Dedifferentiated amniotic fluid mesenchymal stem cell (primary cell): ENCODE measurements at regions not wholly inside any gene's neighbourhood (a gene's known extent, or its start where the extent isn't known, plus 50 kb on each side); places are given as distances from the start of the nearest gene placed in this dataset.

Experiments used
- DNase-seq: peaks from one replicate; pipeline ENCODE4 v3.0.0-alpha.2; 2016; ENCODE audit errors: extremely low spot score

DNA sequence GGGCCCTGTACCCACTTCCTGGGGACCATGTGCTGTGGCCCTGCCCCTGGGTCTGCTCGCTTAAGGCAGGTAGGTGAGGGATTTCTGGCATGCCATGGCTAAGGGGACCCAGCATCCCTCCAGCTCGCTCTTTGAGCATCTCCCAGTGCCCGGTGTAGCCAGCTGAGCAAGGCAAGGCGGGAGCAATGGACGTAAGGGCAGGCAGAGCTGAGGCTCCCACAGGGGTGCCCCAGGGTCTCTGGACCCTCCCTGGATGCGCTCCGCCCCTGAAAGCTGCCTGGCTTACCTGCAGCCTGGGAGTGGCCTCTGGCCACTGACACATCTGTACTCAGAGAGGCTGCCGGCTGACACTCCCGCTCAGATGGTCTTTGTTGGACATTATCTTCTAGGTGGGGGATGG, 189.9 kb downstream of the IRF8 start:
- DNase-seq = no peak

DNA sequence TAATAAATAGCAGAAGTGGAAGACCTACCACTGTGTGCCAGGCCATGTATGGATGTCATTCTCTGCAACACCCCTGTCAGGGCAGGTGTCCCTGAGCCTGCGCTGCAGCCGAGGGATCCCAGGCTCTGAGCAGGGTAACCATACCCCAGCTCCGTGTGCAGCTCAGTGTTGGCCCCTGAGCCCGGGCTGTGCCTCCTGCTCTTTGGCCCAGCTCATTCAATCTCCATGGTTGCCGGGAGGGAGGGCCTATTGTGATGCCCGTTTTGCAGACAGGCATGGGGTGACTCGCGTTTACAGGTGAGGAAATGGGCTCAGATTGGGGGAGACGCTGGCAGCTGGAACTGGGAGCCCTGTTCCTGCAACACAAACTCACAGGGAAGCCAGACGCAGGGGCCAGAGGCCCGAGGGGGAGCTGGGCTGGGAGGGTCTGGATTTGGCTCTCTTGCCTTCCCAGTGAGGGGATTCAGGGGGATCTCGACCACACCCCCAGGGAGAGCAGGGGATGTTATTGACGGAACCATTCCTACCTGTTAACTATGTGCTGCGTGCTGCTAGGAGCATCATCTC, 190.5 kb downstream of the IRF8 start:
- no peak for DNase-seq

GRCh38 chr16:86089991-86090390, 191.0 kb downstream of the IRF8 start:
- DNase-seq = no peak

- no peak for DNase-seq
Observed at GRCh38 chr16:86090461-86091170, 191.7 kb downstream of the IRF8 start.

DNA sequence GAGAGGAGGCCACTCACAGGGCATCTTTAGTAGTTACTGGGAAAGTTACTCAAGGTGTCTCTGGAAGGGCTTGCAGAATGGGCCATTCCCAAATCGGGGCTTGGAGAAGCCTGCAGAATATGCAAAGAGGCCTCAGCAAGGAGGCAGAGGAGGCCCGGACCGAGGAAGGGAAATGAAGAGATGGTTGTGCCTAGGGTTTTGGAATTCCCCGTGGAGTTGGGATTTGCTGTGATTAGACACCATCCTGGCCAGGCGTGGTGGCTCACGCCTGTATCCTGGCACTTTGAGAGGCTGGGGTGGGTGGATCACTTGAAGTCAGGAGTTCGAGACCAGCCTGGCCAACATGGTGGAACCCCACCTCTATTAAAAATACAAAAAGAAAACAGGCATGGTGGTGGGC, 193.0 kb downstream of the IRF8 start:
- DNase-seq = no peak

- no peak for DNase-seq
Observed at GRCh38 chr16:86092586-86093480, 193.9 kb downstream of the IRF8 start.

- no peak for DNase-seq
Observed at GRCh38 chr16:86093801-86094750, 195.1 kb downstream of the IRF8 start.

- no peak for DNase-seq
Observed at GRCh38 chr16:86095131-86095752, 196.3 kb downstream of the IRF8 start.

DNA sequence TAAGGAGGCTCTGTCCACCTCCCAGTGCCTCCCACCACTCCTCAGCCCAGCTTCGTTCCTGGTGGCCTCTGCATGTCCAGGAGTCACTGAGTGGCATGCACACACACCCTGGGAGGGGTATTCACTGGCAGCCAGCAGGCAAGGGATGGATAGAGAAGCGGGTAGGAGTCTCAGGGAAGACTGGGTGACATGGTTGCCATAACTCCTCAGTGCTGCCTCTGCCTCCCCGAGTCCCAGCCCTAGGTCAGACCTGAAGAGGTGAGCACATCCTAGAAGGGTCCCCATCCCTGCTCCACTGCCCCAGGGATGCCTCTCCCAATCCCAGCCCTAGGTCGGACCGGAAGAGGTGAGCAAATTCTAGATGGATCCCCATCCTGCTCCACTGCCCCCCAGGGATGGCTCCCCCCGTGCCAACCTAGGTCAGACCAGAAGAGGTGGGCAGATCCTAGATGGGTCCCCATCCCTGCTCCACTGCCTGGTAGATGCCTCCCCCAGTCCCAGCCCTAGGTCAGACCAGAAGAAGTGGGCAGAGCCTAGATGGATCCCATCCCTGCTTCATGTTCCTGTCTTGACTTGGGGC, 197.0 kb downstream of the IRF8 start:
- no peak for DNase-seq

DNA sequence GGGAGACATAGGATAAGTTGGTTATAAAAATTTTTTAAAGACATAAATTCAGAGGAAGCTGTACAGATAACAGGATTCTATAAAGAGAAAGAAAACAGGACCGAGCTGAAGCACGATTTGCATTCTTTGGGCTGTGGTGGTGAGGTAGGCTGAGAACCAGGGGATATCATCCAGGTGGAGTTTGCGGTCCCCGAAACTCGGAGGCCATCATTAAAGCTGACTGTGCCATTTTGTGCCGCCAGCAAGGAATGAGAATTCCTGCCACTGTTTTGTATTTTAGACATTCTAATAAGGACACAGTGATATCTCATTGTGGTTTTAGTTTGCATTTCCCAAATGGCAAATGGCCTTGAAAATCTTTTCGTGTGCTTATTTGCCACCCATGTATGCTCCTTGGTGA, 197.9 kb downstream of the IRF8 start:
- DNase-seq = no peak

- no peak for DNase-seq
Observed at GRCh38 chr16:86099326-86099725, 200.4 kb downstream of the IRF8 start.

DNA sequence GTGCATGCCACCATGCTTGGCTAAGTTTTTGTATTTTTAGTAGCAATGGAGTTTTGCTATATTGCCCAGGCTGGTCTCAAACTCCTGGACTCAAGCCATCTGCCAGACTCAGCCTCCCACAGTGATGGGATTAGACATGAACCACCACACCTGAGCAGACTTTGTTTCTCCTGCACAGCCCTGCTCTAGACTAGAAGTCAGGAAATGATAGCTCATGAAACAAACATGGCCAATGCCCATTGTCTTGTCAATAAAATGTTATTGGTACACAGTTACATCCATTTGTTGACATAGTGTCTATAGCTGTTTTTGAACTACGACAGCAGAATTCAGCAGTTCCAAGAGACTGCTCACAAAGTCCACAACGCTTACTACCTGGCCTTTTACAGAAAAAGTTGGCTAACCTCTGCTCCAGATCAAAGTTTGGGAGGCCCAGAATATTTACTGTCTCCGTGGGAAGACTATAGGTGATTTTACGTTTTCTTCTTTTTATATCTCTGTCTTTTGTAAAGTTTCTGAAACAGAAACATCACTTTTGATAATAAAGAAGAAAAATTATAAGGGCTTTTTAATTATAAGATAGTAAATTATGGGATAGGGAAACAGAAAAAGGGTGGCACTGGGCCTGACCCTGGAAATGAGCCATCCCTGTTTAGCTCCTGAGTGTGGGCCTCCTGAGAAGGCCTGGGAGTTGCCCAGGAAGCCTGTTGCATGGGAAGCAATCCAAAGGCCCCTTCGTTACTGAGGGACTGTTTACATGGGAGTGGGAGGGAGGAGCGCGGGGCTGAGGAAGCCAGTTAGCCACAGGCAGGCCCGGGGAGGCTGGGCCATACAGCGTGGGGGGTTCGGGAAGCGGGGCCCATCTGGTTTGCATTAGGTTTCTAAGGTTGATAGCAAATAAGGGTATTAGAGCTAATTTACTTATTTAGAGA, 201.5 kb downstream of the IRF8 start:
- no peak for DNase-seq

DNA sequence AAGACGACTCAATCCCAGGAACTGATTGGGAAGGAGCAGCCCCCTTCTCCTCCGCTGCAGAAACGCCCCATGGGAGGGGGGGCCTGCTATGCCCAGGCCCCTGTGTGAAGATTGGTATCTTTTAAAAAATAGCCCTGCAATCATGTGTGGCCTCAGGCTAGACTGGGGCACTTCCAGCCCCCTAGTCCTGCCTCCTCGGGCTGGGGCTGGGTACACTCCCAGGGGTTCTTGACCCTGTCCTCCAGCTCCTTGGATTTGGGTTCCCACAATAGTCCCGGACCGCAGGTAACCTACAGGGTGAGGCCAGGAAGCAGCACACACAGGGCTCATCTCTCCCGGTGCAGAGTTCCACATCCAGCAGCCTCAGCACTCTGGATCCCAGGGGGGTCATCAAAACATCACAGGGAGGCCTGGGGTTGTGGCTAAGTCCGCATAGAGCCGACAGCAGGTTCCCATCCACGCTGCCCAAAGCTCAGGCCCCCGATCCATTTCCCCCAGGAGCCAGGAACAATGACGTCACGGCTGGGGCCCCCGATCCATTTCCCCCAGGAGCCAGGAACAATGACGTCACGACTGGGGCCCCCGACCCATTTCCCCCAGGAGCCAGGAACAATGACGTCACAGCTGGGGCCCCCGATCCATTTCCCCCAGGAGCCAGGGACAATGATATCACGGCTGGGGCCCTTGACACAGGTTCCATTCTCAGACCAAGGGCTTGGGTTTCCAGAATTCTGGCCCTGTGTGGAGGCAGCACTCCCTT, 202.4 kb downstream of the IRF8 start:
- DNase-seq = no peak

GRCh38 chr16:86101897-86102157, 202.9 kb downstream of the IRF8 start:
- no peak for DNase-seq

DNA sequence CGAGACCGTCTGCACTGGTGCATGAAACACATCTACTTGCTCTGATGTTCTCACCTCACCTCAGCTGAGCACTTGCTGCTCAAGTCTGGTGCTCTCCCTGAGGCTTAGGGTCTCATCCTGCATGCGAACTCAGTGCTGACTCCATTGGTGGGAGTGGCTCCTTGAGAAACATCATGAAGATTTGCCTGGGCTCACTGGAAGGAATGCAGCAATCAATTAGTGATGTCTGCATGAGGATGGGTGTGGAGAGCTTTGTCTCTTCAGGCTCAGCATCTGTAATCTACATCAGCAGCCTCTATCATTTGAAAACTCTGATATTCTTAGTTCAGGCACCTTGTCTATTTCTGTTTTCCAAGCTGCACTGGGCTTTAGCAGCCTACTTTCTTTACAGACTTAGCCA, 204.4 kb downstream of the IRF8 start:
- no peak for DNase-seq

- DNase-seq = no peak
Observed at GRCh38 chr16:86104537-86105048, 205.6 kb downstream of the IRF8 start.

GRCh38 chr16:86107215-86107825, 208.4 kb downstream of the IRF8 start:
- DNase-seq = no peak

GRCh38 chr16:86108062-86108461, 209.1 kb downstream of the IRF8 start:
- no peak for DNase-seq

- no peak for DNase-seq
Observed at GRCh38 chr16:86110134-86110533, 211.2 kb downstream of the IRF8 start.
